HepG2 (cell line): ENCODE measurements at regions not wholly inside any gene's neighbourhood (a gene's known extent, or its start where the extent isn't known, plus 50 kb on each side); places are given as distances from the start of the nearest gene placed in this dataset.

Experiments used
- ELF1 ChIP-seq: sonication (generic); formaldehyde crosslinking; IDR thresholded peaks from 2 replicates; pipeline ENCODE4 v1.4.0; 2020; ENCODE audit warnings: missing genetic modification reagents
- ZMYM2 ChIP-seq: sonication (generic); formaldehyde crosslinking; IDR thresholded peaks from 2 replicates; pipeline ENCODE4 v1.8.0; 2022; ENCODE audit warnings: mild to moderate bottlenecking, missing genetic modification reagents
- ZNF318 ChIP-seq: sonication (generic); formaldehyde crosslinking; IDR thresholded peaks from 2 replicates; pipeline ENCODE4 v1.4.0; 2020; ENCODE audit warnings: mild to moderate bottlenecking, missing genetic modification reagents
- ZNF629 ChIP-seq: sonication (generic); formaldehyde crosslinking; conservative IDR thresholded peaks from 2 replicates; pipeline ENCODE4 v1.5.0; 2020; ENCODE audit warnings: missing genetic modification reagents

DNA sequence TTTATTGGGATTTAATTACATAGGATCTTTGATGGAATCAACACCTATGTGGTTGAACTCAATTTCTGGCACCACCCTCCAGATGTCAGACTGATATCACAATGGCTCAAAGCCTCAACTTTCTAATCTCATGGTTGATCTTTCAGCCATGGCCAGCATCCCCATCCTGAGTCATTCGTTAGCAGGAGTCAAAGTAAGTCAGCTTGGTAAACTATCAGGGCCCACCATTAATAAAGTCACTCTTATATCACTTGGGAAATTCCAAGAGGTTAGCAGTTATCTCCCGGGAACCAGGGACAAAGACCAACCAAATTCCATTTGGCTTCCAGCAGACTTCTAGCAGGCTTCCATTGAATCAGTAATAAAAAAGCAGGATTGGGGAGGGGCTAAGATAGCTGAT lies 50.7 kb upstream of the TNFSF4 start (continued):
- TF ChIP-seq ZMYM2 (no peak), ELF1 (CRISPR knock-in tag) (no peak), ZNF318 (CRISPR knock-in tag) (no peak), ZNF629 (CRISPR knock-in tag) (no peak)
- TF ChIP-seq, all 625 proteins: peak for 0
